Fibroblast of lung (primary cell): ENCODE measurements at regions not wholly inside any gene's neighbourhood (a gene's known extent, or its start where the extent isn't known, plus 50 kb on each side); places are given as distances from the start of the nearest gene placed in this dataset.

ENCODE experiments used
- DNase-seq, 2 donors: peaks; one replicate each; pipeline versions ENCODE4 v3.0.0 to v3.0.0-alpha.2; 2010; ENCODE audit warnings: low read depth in 2 of 2
- H2AFZ ChIP-seq: 2 replicates; pipeline ENCODE4 v1.5.1; 2012; ENCODE audit warnings: low read length, control low read depth, inconsistent platforms
- H3K27ac ChIP-seq: 2 replicates; pipeline ENCODE4 v1.5.1; 2011; ENCODE audit warnings: low read length, control low read depth; ENCODE audit not compliant: insufficient read depth
- H3K27me3 ChIP-seq: 2 replicates; pipeline ENCODE4 v1.5.1; 2011; ENCODE audit warnings: mild to moderate bottlenecking, low read length; ENCODE audit not compliant: control insufficient read depth, insufficient read depth
- H3K36me3 ChIP-seq: 2 replicates; pipeline ENCODE4 v1.5.1; 2011; ENCODE audit warnings: low read length; ENCODE audit not compliant: control insufficient read depth, insufficient read depth
- H3K4me1 ChIP-seq: 2 replicates; pipeline ENCODE4 v1.5.1; 2011; ENCODE audit warnings: low read length; ENCODE audit not compliant: control insufficient read depth, insufficient read depth; ENCODE audit errors: extremely low read depth
- H3K4me2 ChIP-seq: 2 replicates; pipeline ENCODE4 v1.5.1; 2011; ENCODE audit warnings: low read length, control low read depth; ENCODE audit not compliant: insufficient read depth; ENCODE audit errors: extremely low read depth
- H3K4me3 ChIP-seq, 4 experiments: fragments of 200-600 bp in 1 of 4; sonication (generic) in 1 of 4; replicated peaks in 1 of 4; 2 replicates each; pipeline ENCODE4 v1.5.1; 2011 to 2016; ENCODE audit warnings: low read length in 4 of 4, low read depth in 3 of 4, mild to moderate bottlenecking in 3 of 4, control low read depth in 2 of 4, inconsistent platforms in 1 of 4, mixed read lengths in 1 of 4; ENCODE audit not compliant: insufficient read depth in 1 of 4; ENCODE audit errors: control extremely low read depth in 1 of 4
- H3K79me2 ChIP-seq: 2 replicates; pipeline ENCODE4 v1.5.1; 2012; ENCODE audit warnings: mild to moderate bottlenecking, low read length, inconsistent platforms; ENCODE audit not compliant: control insufficient read depth, insufficient read depth
- H3K9ac ChIP-seq: 2 replicates; pipeline ENCODE4 v1.5.1; 2011; ENCODE audit warnings: mild to moderate bottlenecking, low read length, control low read depth; ENCODE audit not compliant: insufficient read depth
- H3K9me3 ChIP-seq: 2 replicates; pipeline ENCODE4 v1.5.1; 2012; ENCODE audit warnings: low read depth, low read length; ENCODE audit not compliant: control insufficient read depth, insufficient read depth
- H4K20me1 ChIP-seq: 2 replicates; pipeline ENCODE4 v1.5.1; 2011; ENCODE audit warnings: low read length; ENCODE audit not compliant: control insufficient read depth, insufficient read depth; ENCODE audit errors: extremely low read depth
- CTCF ChIP-seq, 2 donors: IDR thresholded peaks in 1 of 2; conservative IDR thresholded peaks in 1 of 2; 1 replicate in 1 of 2; 2 replicates in 1 of 2; pipeline ENCODE4 v1.5.1; 2011 to 2012; ENCODE audit warnings: low read length in 2 of 2, control low read depth in 1 of 2, inconsistent platforms in 1 of 2, low read depth in 1 of 2, mild to moderate bottlenecking in 1 of 2
- EZH2 ChIP-seq: IDR thresholded peaks from 2 replicates; pipeline ENCODE4 v1.5.1; 2012; ENCODE audit warnings: low read length, control low read depth, mild to moderate bottlenecking; ENCODE audit errors: missing control alignments

- Histone ChIP-seq H4K20me1 (no peaks in the 10 kb centered on the region), H3K79me2 (no peaks in the 10 kb centered on the region), H3K36me3 (no peaks in the 10 kb centered on the region), H3K27me3 (peaks cover 15% of the 10 kb centered on the region), H3K27ac (no peak overlapping the region), H3K4me2 (no peak overlapping the region), H3K4me3 (no peak overlapping the region), H2AFZ (no peak overlapping the region), H3K4me1 (no peaks in the 10 kb centered on the region), H3K9me3 (no peaks in the 10 kb centered on the region), H3K9ac (no peak overlapping the region)
- no peak for TF ChIP-seq EZH2
- TF ChIP-seq CTCF (conservative IDR thresholded peaks at IDR 0.05 in 1 of 2, IDR thresholded peaks at IDR 0.05 in 1 of 2; ENCODE audit: low read depth in 1 of 2, low read length in 2 of 2): no peak
- DNase-seq: no peak
These were observed 56.2 kb upstream of the HES1 start for GRCh38 chr3:194079702-194080172.

GRCh38 chr3:194080436-194080835, 55.5 kb upstream of the HES1 start:
- DNase-seq: peak in 1 of 2 donors; percentile 49
- peaks cover 15% of the 10 kb centered on the region for H3K27me3 ChIP-seq

More at GRCh38 chr3:194080436-194080835, 55.5 kb upstream of the HES1 start:
- Histone ChIP-seq H3K9me3 (no peaks in the 10 kb centered on the region), H2AFZ (no peak overlapping the region), H3K4me1 (no peaks in the 10 kb centered on the region), H3K4me2 (no peak overlapping the region), H3K9ac (no peak overlapping the region), H3K4me3 (no peak overlapping the region), H4K20me1 (no peaks in the 10 kb centered on the region), H3K27ac (no peak overlapping the region), H3K36me3 (no peaks in the 10 kb centered on the region), H3K79me2 (no peaks in the 10 kb centered on the region)
- TF ChIP-seq CTCF (conservative IDR thresholded peaks at IDR 0.05 in 1 of 2, IDR thresholded peaks at IDR 0.05 in 1 of 2; ENCODE audit: low read depth in 1 of 2, low read length in 2 of 2) (no peak), EZH2 (no peak)
